WTC11 (cell line): ENCODE measurements at regions not wholly inside any gene's neighbourhood (a gene's known extent, or its start where the extent isn't known, plus 50 kb on each side); places are given as distances from the start of the nearest gene placed in this dataset.

ENCODE experiments used
- ATAC-seq: fragments of 200-7000 bp; cut with Tn5 transposase; 2 replicates; pipeline ENCODE4 v1.10.0; 2021; ENCODE audit warnings: mild to moderate bottlenecking, moderate library complexity
- CTCF ChIA-PET: fragments of 300-600 bp; sonication (Branson Sonifier 250); formaldehyde crosslinking; loops from one replicate; lab custom pipeline; 2021; ENCODE audit warnings: antibody characterized with exemption; lab: Charles Lee
- POLR2A ChIA-PET: fragments of 350-600 bp; sonication (Branson Sonifier 250); formaldehyde crosslinking; loops from one replicate; lab custom pipeline; 2021; ENCODE audit warnings: antibody characterized with exemption; lab: Charles Lee
- DNase-seq: peaks from one replicate; pipeline ENCODE4 v3.0.0; 2021; ENCODE audit warnings: low spot score
- H3K27ac Mint-ChIP-seq: 2 replicates; pipeline ENCODE4 v1.8.0; 2021; ENCODE audit warnings: mixed read lengths
- H3K27me3 Mint-ChIP-seq: 2 replicates; pipeline ENCODE4 v1.8.0; 2021; ENCODE audit warnings: low read depth, mild to moderate bottlenecking, moderate library complexity, mixed read lengths
- H3K36me3 Mint-ChIP-seq: 2 replicates; pipeline ENCODE4 v1.8.0; 2021; ENCODE audit warnings: mixed read lengths
- H3K4me1 Mint-ChIP-seq: 2 replicates; pipeline ENCODE4 v1.8.0; 2022; ENCODE audit warnings: mixed read lengths
- H3K4me3 Mint-ChIP-seq: 2 replicates; pipeline ENCODE4 v1.8.0; 2021; ENCODE audit warnings: mild to moderate bottlenecking, moderate library complexity, mixed read lengths
- H3K9me3 Mint-ChIP-seq: 2 replicates; pipeline ENCODE4 v1.8.0; 2021; ENCODE audit warnings: mixed read lengths
- ATF1 ChIP-seq: sonication (generic); formaldehyde crosslinking; IDR thresholded peaks from 2 replicates; pipeline ENCODE4 v1.8.1; 2023; ENCODE audit warnings: mild to moderate bottlenecking, moderate library complexity, missing genetic modification reagents
- ELF4 ChIP-seq: sonication (generic); formaldehyde crosslinking; IDR thresholded peaks from 2 replicates; pipeline ENCODE4 v1.8.1; 2022; ENCODE audit warnings: low read depth, mild to moderate bottlenecking, moderate library complexity, missing genetic modification reagents
- EMX1 ChIP-seq: fragments of 250-450 bp; sonication (Bioruptor Pico); IDR thresholded peaks from 2 replicates; pipeline ENCODE4 v1.8.0; 2021; ENCODE audit warnings: mild to moderate bottlenecking
- ETV6 ChIP-seq: sonication (generic); formaldehyde crosslinking; IDR thresholded peaks from 2 replicates; pipeline ENCODE4 v1.8.1; 2022; ENCODE audit warnings: mild to moderate bottlenecking, missing genetic modification reagents
- FOXP1 ChIP-seq: sonication (generic); formaldehyde crosslinking; IDR thresholded peaks from 2 replicates; pipeline ENCODE4 v1.8.0; 2022; ENCODE audit warnings: missing genetic modification reagents, mild to moderate bottlenecking, moderate library complexity, borderline replicate concordance
- IRF1 ChIP-seq: sonication (generic); formaldehyde crosslinking; IDR thresholded peaks from 2 replicates; pipeline ENCODE4 v1.8.0; 2023; ENCODE audit warnings: missing genetic modification reagents
- MYBL2 ChIP-seq: sonication (generic); formaldehyde crosslinking; IDR thresholded peaks from 2 replicates; pipeline ENCODE4 v1.8.1; 2023; ENCODE audit warnings: mild to moderate bottlenecking, moderate library complexity, missing genetic modification reagents
- NFYB ChIP-seq: sonication (generic); formaldehyde crosslinking; conservative IDR thresholded peaks from 2 replicates; pipeline ENCODE4 v1.8.0; 2022; ENCODE audit warnings: low read depth, missing genetic modification reagents
- NR2C2 ChIP-seq: sonication (generic); formaldehyde crosslinking; IDR thresholded peaks from 2 replicates; pipeline ENCODE4 v1.8.0; 2022; ENCODE audit warnings: mild to moderate bottlenecking, missing genetic modification reagents
- PRDM15 ChIP-seq: sonication (generic); formaldehyde crosslinking; IDR thresholded peaks from 2 replicates; pipeline ENCODE4 v1.8.0; 2022; ENCODE audit warnings: missing genetic modification reagents
- PRRX2 ChIP-seq: fragments of 250-450 bp; sonication (Bioruptor Pico); IDR thresholded peaks from 2 replicates; pipeline ENCODE4 v1.8.0; 2021; ENCODE audit warnings: mild to moderate bottlenecking
- RORB ChIP-seq: fragments of 250-450 bp; sonication (Bioruptor Pico); IDR thresholded peaks from 2 replicates; pipeline ENCODE4 v1.9.0; 2021; ENCODE audit warnings: mild to moderate bottlenecking
- TEAD4 ChIP-seq: sonication (generic); formaldehyde crosslinking; IDR thresholded peaks from 2 replicates; pipeline ENCODE4 v1.8.0; 2022; ENCODE audit warnings: mild to moderate bottlenecking, missing genetic modification reagents
- ZBTB21 ChIP-seq: sonication (generic); formaldehyde crosslinking; IDR thresholded peaks from 2 replicates; pipeline ENCODE4 v1.8.1; 2023; ENCODE audit warnings: mild to moderate bottlenecking, missing genetic modification reagents, borderline replicate concordance
- ZNF121 ChIP-seq: sonication (generic); formaldehyde crosslinking; IDR thresholded peaks from 2 replicates; pipeline ENCODE4 v1.8.0; 2023; ENCODE audit warnings: missing genetic modification reagents
- ZNF219 ChIP-seq: sonication (generic); formaldehyde crosslinking; IDR thresholded peaks from 2 replicates; pipeline ENCODE4 v1.8.0; 2023; ENCODE audit warnings: missing genetic modification reagents, mild to moderate bottlenecking, borderline replicate concordance
- ZNF281 ChIP-seq: sonication (generic); formaldehyde crosslinking; IDR thresholded peaks from 2 replicates; pipeline ENCODE4 v1.8.0; 2023; ENCODE audit warnings: mild to moderate bottlenecking, missing genetic modification reagents
- ZNF396 ChIP-seq: fragments of 250-450 bp; sonication (Bioruptor Pico); IDR thresholded peaks from 2 replicates; pipeline ENCODE4 v1.8.0; 2021; ENCODE audit warnings: mild to moderate bottlenecking, moderate library complexity, borderline replicate concordance
- ZNF416 ChIP-seq: fragments of 250-450 bp; sonication (Bioruptor Pico); IDR thresholded peaks from 2 replicates; pipeline ENCODE4 v1.9.0; 2021; ENCODE audit warnings: mild to moderate bottlenecking, inconsistent platforms
- ZNF512 ChIP-seq: sonication (generic); formaldehyde crosslinking; IDR thresholded peaks from 2 replicates; pipeline ENCODE4 v1.8.1; 2022; ENCODE audit warnings: missing genetic modification reagents, borderline replicate concordance
- ZNF671 ChIP-seq: fragments of 250-450 bp; sonication (Bioruptor Pico); IDR thresholded peaks from 2 replicates; pipeline ENCODE4 v1.8.0; 2021; ENCODE audit warnings: mild to moderate bottlenecking
- TF ChIP-seq, protein P1 (sequence below): sonication (generic); formaldehyde crosslinking; conservative IDR thresholded peaks from 2 replicates; pipeline ENCODE4 v1.8.1; 2023; ENCODE audit warnings: mild to moderate bottlenecking, low read depth, missing genetic modification reagents, moderate library complexity

GRCh38 chr11:28966951-28967350 lies 858.8 kb downstream of the METTL15 start:
- CTCF ChIA-PET: no interaction called here
- DNase-seq: no peak

DNA sequence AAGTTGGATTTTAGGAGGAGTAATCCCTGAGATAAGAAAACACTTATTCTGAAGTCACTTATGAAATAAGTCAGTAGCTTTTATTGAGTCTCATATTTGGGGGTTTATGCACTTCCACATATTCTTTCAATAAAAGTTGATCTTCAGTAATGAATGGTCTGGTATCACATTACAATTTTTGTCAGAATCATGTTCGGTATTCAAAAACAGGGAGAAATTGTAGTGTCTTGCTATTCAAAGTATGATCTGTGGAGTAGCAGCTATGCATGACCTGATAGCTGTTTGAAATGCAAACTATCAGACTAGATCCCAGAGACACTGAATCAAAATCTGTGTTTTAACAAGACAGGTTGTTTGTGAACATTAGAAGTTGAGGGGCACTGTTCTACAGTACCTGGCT lies 857.6 kb downstream of the METTL15 start:
- no peak for DNase-seq
- ChIA-PET CTCF (no interaction called here), POLR2A (no interaction called here)
- Mint-ChIP-seq H3K4me3 (no peak overlapping the region), H3K9me3 (peaks cover 5% of the 10 kb centered on the region; the same call in 1 of the 2 replicates), H3K27me3 (peaks cover 39% of the 10 kb centered on the region), H3K36me3 (no peaks in the 10 kb centered on the region), H3K27ac (no peak overlapping the region), H3K4me1 (peaks cover 21% of the 10 kb centered on the region)
- ATAC-seq: no peak
- TF ChIP-seq RORB (CRISPR knock-in tag): no peak
- no peak for TF ChIP-seq TEAD4 (CRISPR knock-in tag)
- TF ChIP-seq ZNF671 (CRISPR knock-in tag): no peak
- TF ChIP-seq ZNF416 (CRISPR knock-in tag): no peak
- TF ChIP-seq PRRX2 (CRISPR knock-in tag): no peak
- TF ChIP-seq MYBL2 (CRISPR knock-in tag): no peak
- TF ChIP-seq ZBTB21: no peak
- TF ChIP-seq, protein P1, sequence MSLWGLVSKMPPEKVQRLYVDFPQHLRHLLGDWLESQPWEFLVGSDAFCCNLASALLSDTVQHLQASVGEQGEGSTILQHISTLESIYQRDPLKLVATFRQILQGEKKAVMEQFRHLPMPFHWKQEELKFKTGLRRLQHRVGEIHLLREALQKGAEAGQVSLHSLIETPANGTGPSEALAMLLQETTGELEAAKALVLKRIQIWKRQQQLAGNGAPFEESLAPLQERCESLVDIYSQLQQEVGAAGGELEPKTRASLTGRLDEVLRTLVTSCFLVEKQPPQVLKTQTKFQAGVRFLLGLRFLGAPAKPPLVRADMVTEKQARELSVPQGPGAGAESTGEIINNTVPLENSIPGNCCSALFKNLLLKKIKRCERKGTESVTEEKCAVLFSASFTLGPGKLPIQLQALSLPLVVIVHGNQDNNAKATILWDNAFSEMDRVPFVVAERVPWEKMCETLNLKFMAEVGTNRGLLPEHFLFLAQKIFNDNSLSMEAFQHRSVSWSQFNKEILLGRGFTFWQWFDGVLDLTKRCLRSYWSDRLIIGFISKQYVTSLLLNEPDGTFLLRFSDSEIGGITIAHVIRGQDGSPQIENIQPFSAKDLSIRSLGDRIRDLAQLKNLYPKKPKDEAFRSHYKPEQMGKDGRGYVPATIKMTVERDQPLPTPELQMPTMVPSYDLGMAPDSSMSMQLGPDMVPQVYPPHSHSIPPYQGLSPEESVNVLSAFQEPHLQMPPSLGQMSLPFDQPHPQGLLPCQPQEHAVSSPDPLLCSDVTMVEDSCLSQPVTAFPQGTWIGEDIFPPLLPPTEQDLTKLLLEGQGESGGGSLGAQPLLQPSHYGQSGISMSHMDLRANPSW (CRISPR knock-in tag): no peak
- no peak for TF ChIP-seq EMX1
- no peak for TF ChIP-seq NFYB (CRISPR knock-in tag)
- TF ChIP-seq ZNF512 (CRISPR knock-in tag): no peak
- no peak for TF ChIP-seq IRF1 (CRISPR knock-in tag)
- no peak for TF ChIP-seq ZNF121 (CRISPR knock-in tag)
- no peak for TF ChIP-seq ZNF219 (CRISPR knock-in tag)

More at GRCh38 chr11:28966951-28967350, 858.8 kb downstream of the METTL15 start:
- no peak overlapping the region for H3K27ac Mint-ChIP-seq
- peaks cover 50% of the 10 kb centered on the region for H3K27me3 Mint-ChIP-seq
- H3K4me3 Mint-ChIP-seq: no peak overlapping the region
- no peak for ATAC-seq
- no peaks in the 10 kb centered on the region for H3K36me3 Mint-ChIP-seq
- POLR2A ChIA-PET: no interaction called here
- H3K4me1 Mint-ChIP-seq: peaks cover 21% of the 10 kb centered on the region
- H3K9me3 Mint-ChIP-seq: peaks cover 5% of the 10 kb centered on the region; the same call in 1 of the 2 replicates
- TF ChIP-seq ATF1 (CRISPR knock-in tag) (no peak), ETV6 (CRISPR knock-in tag) (no peak), ZNF396 (CRISPR knock-in tag) (no peak), NR2C2 (CRISPR knock-in tag) (no peak), PRDM15 (CRISPR knock-in tag) (no peak), NFYB (CRISPR knock-in tag) (no peak), ZNF281 (CRISPR knock-in tag) (no peak), ELF4 (CRISPR knock-in tag) (no peak), FOXP1 (no peak)
